22Rv1 (cell line): ENCODE measurements at regions not wholly inside any gene's neighbourhood (a gene's known extent, or its start where the extent isn't known, plus 50 kb on each side); places are given as distances from the start of the nearest gene placed in this dataset.

ENCODE experiments used
- CTCF ChIP-seq: fragments of 450-650 bp; IDR thresholded peaks from 2 replicates; pipeline ENCODE4 v1.5.1; 2017; ENCODE audit warnings: mild to moderate bottlenecking
- ZFX ChIP-seq: fragments of 450-650 bp; IDR thresholded peaks from 2 replicates; pipeline ENCODE4 v1.6.1; 2017; ENCODE audit warnings: antibody characterized with exemption, borderline replicate concordance

- TF ChIP-seq CTCF (no peak), ZFX (no peak)
Observed at GRCh38 chr16:65200857-65201256, 79.0 kb upstream of the CDH11 start.
